ENCODE measurements at regions not wholly inside any gene's neighbourhood (a gene's known extent, or its start where the extent isn't known, plus 50 kb on each side); places are given as distances from the start of the nearest gene placed in this dataset.

DNA sequence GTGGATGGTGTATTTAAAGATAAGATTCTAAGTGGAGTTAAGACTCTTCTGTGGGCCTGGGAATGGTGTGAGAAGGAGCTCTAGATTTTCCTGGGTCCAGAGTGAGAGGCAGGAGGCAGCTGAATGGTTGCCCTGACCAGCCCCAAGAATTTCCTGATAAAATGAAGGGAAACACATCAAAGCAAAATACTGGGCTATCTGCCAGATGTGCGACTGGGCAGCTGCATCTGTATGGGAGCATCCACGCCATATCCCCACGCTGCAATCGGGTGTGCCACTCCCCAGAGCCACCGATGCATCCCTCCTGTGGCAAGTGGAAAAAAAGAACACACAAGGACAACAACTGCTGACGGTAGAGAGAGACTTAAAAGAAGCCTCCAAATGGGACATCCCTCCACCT lies 84.3 kb upstream of the COX10 start:
- TF ChIP-seq EZH2 (IDR thresholded peaks at IDR 0.05; ENCODE audit: borderline replicate concordance, low read depth, low read length, poor library complexity, severe bottlenecking): no peak
- TF ChIP-seq CTCF (conservative IDR thresholded peaks at IDR 0.05; ENCODE audit: low read depth, low read length): no peak

All from A673 (cell line).